ENCODE measurements at regions not wholly inside any gene's neighbourhood (a gene's known extent, or its start where the extent isn't known, plus 50 kb on each side); places are given as distances from the start of the nearest gene placed in this dataset.
"Not testable (repeated sequence)": the region's sequence is repeated elsewhere in the genome, so short reads cannot be mapped to it uniquely, and the experiment has no call there.

- Histone ChIP-seq H3K4me1 (ENCODE audit: insufficient read depth) (peaks cover 5% of the 10 kb centered on the region), H3K9me2 (replicated peaks; ENCODE audit: insufficient read depth) (no peaks in the 10 kb centered on the region), H3K36me3 (replicated peaks; ENCODE audit: insufficient read depth, low read depth) (no peaks in the 10 kb centered on the region), H3K4me2 (no peak overlapping the region), H4K20me1 (ENCODE audit: insufficient read depth, poor library complexity, severe bottlenecking) (no peaks in the 10 kb centered on the region), H2AFZ (no peak overlapping the region), H3K9me3 (ENCODE audit: low read depth) (no peaks in the 10 kb centered on the region), H3K79me2 (no peaks in the 10 kb centered on the region), H3K27me3 (no peaks in the 10 kb centered on the region), H3K27ac (no peak overlapping the region), H3K4me3 (no peak overlapping the region)
- no peak for TF ChIP-seq CTCF (IDR thresholded peaks at IDR 0.05; ENCODE audit: poor library complexity)
- no peak for DNase-seq (ENCODE audit: low spot score)
Measured at GRCh38 chr2:224122542-224122941, 83.5 kb upstream of the SERPINE2 start.

- no peak for DNase-seq (ENCODE audit: low spot score)
- no peak overlapping the region for H2AFZ ChIP-seq
- no peaks in the 10 kb centered on the region for H3K9me2 ChIP-seq (replicated peaks; ENCODE audit: insufficient read depth)
- no peak overlapping the region for H3K4me3 ChIP-seq
- no peak overlapping the region for H3K4me2 ChIP-seq
- no peaks in the 10 kb centered on the region for H3K79me2 ChIP-seq
- TF ChIP-seq EZH2phosphoT487 (IDR thresholded peaks at IDR 0.05; ENCODE audit: low read depth, severe bottlenecking, unreplicated experiment) (no peak), CTCF (IDR thresholded peaks at IDR 0.05; ENCODE audit: poor library complexity) (no peak), EZH2 (IDR thresholded peaks at IDR 0.05; ENCODE audit: borderline replicate concordance) (no peak)
- H4K20me1 ChIP-seq (ENCODE audit: insufficient read depth, poor library complexity, severe bottlenecking), result no peaks in the 10 kb centered on the region
- WGBS (ENCODE audit: low lambda C conversion rate, missing lambda C conversion rate), result 91% methylated on average over 4 of the region's 4 CpGs
- H3K36me3 ChIP-seq (replicated peaks; ENCODE audit: insufficient read depth, low read depth), result no peaks in the 10 kb centered on the region
- no peak overlapping the region for H3K27ac ChIP-seq
- H3K9me3 ChIP-seq (ENCODE audit: low read depth), result no peaks in the 10 kb centered on the region
- peaks cover 5% of the 10 kb centered on the region for H3K4me1 ChIP-seq (ENCODE audit: insufficient read depth)
- no peaks in the 10 kb centered on the region for H3K27me3 ChIP-seq
Measured at GRCh38 chr2:224121406-224122067, 82.5 kb upstream of the SERPINE2 start.

- 97% methylated on average over 1 of the region's 1 CpG for WGBS (ENCODE audit: low lambda C conversion rate, missing lambda C conversion rate)
- TF ChIP-seq CTCF (IDR thresholded peaks at IDR 0.05; ENCODE audit: poor library complexity) (no peak), EZH2phosphoT487 (IDR thresholded peaks at IDR 0.05; ENCODE audit: low read depth, severe bottlenecking, unreplicated experiment) (no peak), EZH2 (IDR thresholded peaks at IDR 0.05; ENCODE audit: borderline replicate concordance) (no peak)
- peaks cover 2% of the 10 kb centered on the region for H3K4me1 ChIP-seq (ENCODE audit: insufficient read depth)
- H3K9me3 ChIP-seq (ENCODE audit: low read depth), result no peaks in the 10 kb centered on the region
- H3K79me2 ChIP-seq, result no peaks in the 10 kb centered on the region
- no peak overlapping the region for H3K27ac ChIP-seq
- no peaks in the 10 kb centered on the region for H3K36me3 ChIP-seq (replicated peaks; ENCODE audit: insufficient read depth, low read depth)
- no peak overlapping the region for H3K4me3 ChIP-seq
- no peak overlapping the region for H3K4me2 ChIP-seq
- no peak for DNase-seq (ENCODE audit: low spot score)
- no peaks in the 10 kb centered on the region for H3K9me2 ChIP-seq (replicated peaks; ENCODE audit: insufficient read depth)
- no peaks in the 10 kb centered on the region for H4K20me1 ChIP-seq (ENCODE audit: insufficient read depth, poor library complexity, severe bottlenecking)
- no peak overlapping the region for H2AFZ ChIP-seq
- no peaks in the 10 kb centered on the region for H3K27me3 ChIP-seq
Measured at GRCh38 chr2:224120986-224121385, 81.9 kb upstream of the SERPINE2 start.

GRCh38 chr2:224119846-224120245, 80.8 kb upstream of the SERPINE2 start:
- not testable (repeated sequence) for H2AFZ ChIP-seq; H3K79me2 ChIP-seq; H3K27ac ChIP-seq; H3K4me2 ChIP-seq; H3K4me3 ChIP-seq; H3K9me2 ChIP-seq (replicated peaks; ENCODE audit: insufficient read depth); DNase-seq (ENCODE audit: low spot score); H3K36me3 ChIP-seq (replicated peaks; ENCODE audit: insufficient read depth, low read depth); H4K20me1 ChIP-seq (ENCODE audit: insufficient read depth, poor library complexity, severe bottlenecking); H3K9me3 ChIP-seq (ENCODE audit: low read depth); H3K4me1 ChIP-seq (ENCODE audit: insufficient read depth); H3K27me3 ChIP-seq
- 94% methylated on average over 1 of the region's 1 CpG for WGBS (ENCODE audit: low lambda C conversion rate, missing lambda C conversion rate)

Data from hepatocyte (in vitro differentiated cells).